PC-3 (cell line): ENCODE measurements at regions not wholly inside any gene's neighbourhood (a gene's known extent, or its start where the extent isn't known, plus 50 kb on each side); places are given as distances from the start of the nearest gene placed in this dataset.

Source experiments
- ATAC-seq: fragments of 200-7000 bp; cut with Tn5 transposase; 2 replicates; pipeline ENCODE4 v1.9.1; 2020; ENCODE audit warnings: mild to moderate bottlenecking, moderate library complexity
- BruUV-seq: library from RNA; stranded (reverse); fragments of 400-500 nt; replicated peaks from 2 replicates; lab custom pipeline; 2021; lab: Mats Ljungman, UMichigan
- CTCF ChIA-PET: fragments of 300-600 bp; sonication (Branson Sonifier 250); formaldehyde crosslinking; loops from one replicate; lab custom pipeline; 2022; ENCODE audit warnings: antibody characterized with exemption; lab: Charles Lee
- POLR2A ChIA-PET: fragments of 300-600 bp; sonication (Branson Sonifier 250); formaldehyde crosslinking; loops from one replicate; lab custom pipeline; 2022; ENCODE audit warnings: antibody characterized with exemption; ENCODE audit not compliant: unreplicated experiment; lab: Charles Lee
- DNase-seq: peaks from one replicate; pipeline ENCODE4 v3.0.0-alpha.2; 2015
- H2AFZ ChIP-seq: fragments of 300-600 bp; sonication (generic); 2 replicates; pipeline ENCODE4 v1.6.0; 2016; ENCODE audit warnings: antibody characterized with exemption, low read length
- H3F3A ChIP-seq: fragments of 300-600 bp; sonication (generic); one replicate; pipeline ENCODE4 v1.6.0; 2017; ENCODE audit warnings: antibody characterized with exemption, low read length, control low read depth, mild to moderate bottlenecking; ENCODE audit not compliant: unreplicated experiment
- H3K27ac ChIP-seq: fragments of 300-600 bp; sonication (generic); 2 replicates; pipeline ENCODE4 v1.5.1; 2016; ENCODE audit warnings: mild to moderate bottlenecking, low read length
- H3K27me3 ChIP-seq: fragments of 300-600 bp; sonication (generic); 2 replicates; pipeline ENCODE4 v1.6.1; 2016; ENCODE audit warnings: low read length, mixed read lengths
- H3K36me3 ChIP-seq: fragments of 300-600 bp; sonication (generic); 2 replicates; pipeline ENCODE4 v1.6.1; 2016; ENCODE audit warnings: low read depth, mixed run types, low read length, mixed read lengths
- H3K4me1 ChIP-seq: fragments of 300-600 bp; sonication (generic); 2 replicates; pipeline ENCODE4 v1.5.1; 2016; ENCODE audit warnings: low read length; ENCODE audit not compliant: insufficient read depth
- H3K4me2 ChIP-seq: fragments of 300-600 bp; sonication (generic); 2 replicates; pipeline ENCODE4 v1.6.0; 2016; ENCODE audit warnings: low read length
- H3K4me3 ChIP-seq: fragments of 300-600 bp; sonication (generic); 2 replicates; pipeline ENCODE4 v1.5.1; 2016; ENCODE audit warnings: mild to moderate bottlenecking, low read length, mixed read lengths
- H3K79me2 ChIP-seq: fragments of 300-600 bp; sonication (generic); 2 replicates; pipeline ENCODE4 v1.6.1; 2017; ENCODE audit warnings: low read length, mixed read lengths
- H3K9ac ChIP-seq: fragments of 300-600 bp; sonication (generic); 2 replicates; pipeline ENCODE4 v1.6.0; 2016; ENCODE audit warnings: mild to moderate bottlenecking, low read length
- H3K9me2 ChIP-seq: fragments of 300-600 bp; sonication (generic); replicated peaks from 2 replicates; pipeline ENCODE4 v1.6.1; 2016; ENCODE audit warnings: mixed run types, low read length, mixed read lengths
- H3K9me3 ChIP-seq: fragments of 300-600 bp; sonication (generic); 2 replicates; pipeline ENCODE4 v1.6.1; 2016; ENCODE audit warnings: low read length, mixed read lengths
- H4K20me1 ChIP-seq: fragments of 300-600 bp; sonication (generic); 2 replicates; pipeline ENCODE4 v1.6.1; 2016; ENCODE audit warnings: low read length, mixed read lengths
- CTCF ChIP-seq: fragments of 300-600 bp; sonication (generic); conservative IDR thresholded peaks from 2 replicates; pipeline ENCODE4 v1.5.1; 2017; ENCODE audit warnings: antibody characterized with exemption, low read depth, mild to moderate bottlenecking, low read length
- EZH2 ChIP-seq: fragments of 300-600 bp; sonication (generic); IDR thresholded peaks from one replicate; pipeline ENCODE4 v1.6.1; 2017; ENCODE audit warnings: antibody characterized with exemption, mild to moderate bottlenecking, low read length; ENCODE audit not compliant: unreplicated experiment
- EZH2phosphoT487 ChIP-seq: fragments of 300-600 bp; sonication (generic); IDR thresholded peaks from 2 replicates; pipeline ENCODE4 v1.6.1; 2018; ENCODE audit warnings: mild to moderate bottlenecking, antibody characterized with exemption, low read length, borderline replicate concordance
- intact Hi-C: fragments of 100-400 bp; cut with micrococcal nuclease; formaldehyde crosslinking; loops from 2 replicates; pipeline ENCODE4 v1.9.0; 2023

GRCh38 chr7:145557805-145558204 lies 558.8 kb upstream of the CNTNAP2 start:
- ChIA-PET CTCF (no interaction called here), POLR2A (no interaction called here)
- Histone ChIP-seq H3K27ac (no peak overlapping the region), H3K9me3 (no peaks in the 10 kb centered on the region), H3K4me3 (no peak overlapping the region), H3K9ac (no peak overlapping the region), H3K9me2 (no peaks in the 10 kb centered on the region), H4K20me1 (no peaks in the 10 kb centered on the region), H3F3A (no peaks in the 10 kb centered on the region), H3K4me2 (no peak overlapping the region), H3K4me1 (no peaks in the 10 kb centered on the region), H3K79me2 (no peaks in the 10 kb centered on the region), H2AFZ (no peak overlapping the region), H3K27me3 (no peaks in the 10 kb centered on the region), H3K36me3 (no peaks in the 10 kb centered on the region)
- intact Hi-C loops: no loop called here
- BruUV-seq: no TSS peak
- TF ChIP-seq EZH2phosphoT487 (no peak), EZH2 (no peak), CTCF (no peak)
- ATAC-seq (no peak), DNase-seq (no peak)

- intact Hi-C loops: no loop called here
- ChIA-PET CTCF (no interaction called here), POLR2A (no interaction called here)
- Histone ChIP-seq H3K4me3 (no peak overlapping the region), H4K20me1 (no peaks in the 10 kb centered on the region), H3K9me2 (no peaks in the 10 kb centered on the region), H2AFZ (no peak overlapping the region), H3K4me1 (no peaks in the 10 kb centered on the region), H3K9ac (no peak overlapping the region), H3K9me3 (no peaks in the 10 kb centered on the region), H3K27ac (no peak overlapping the region), H3K27me3 (no peaks in the 10 kb centered on the region), H3K4me2 (no peak overlapping the region), H3K79me2 (no peaks in the 10 kb centered on the region), H3K36me3 (no peaks in the 10 kb centered on the region), H3F3A (no peaks in the 10 kb centered on the region)
- DNase-seq (no peak), ATAC-seq (no peak)
- no TSS peak for BruUV-seq
- no peak for TF ChIP-seq EZH2
- TF ChIP-seq EZH2phosphoT487: no peak
- no peak for TF ChIP-seq CTCF
Observed at GRCh38 chr7:145543242-145543641, 573.4 kb upstream of the CNTNAP2 start.

GRCh38 chr7:145539910-145540309 lies 576.7 kb upstream of the CNTNAP2 start:
- TF ChIP-seq CTCF (no peak), EZH2phosphoT487 (no peak), EZH2 (no peak)
- Histone ChIP-seq H3K4me1 (no peaks in the 10 kb centered on the region), H2AFZ (no peak overlapping the region), H3K9me3 (no peaks in the 10 kb centered on the region), H3K36me3 (no peaks in the 10 kb centered on the region), H3K4me3 (no peak overlapping the region), H3K9me2 (no peaks in the 10 kb centered on the region), H4K20me1 (no peaks in the 10 kb centered on the region), H3K27ac (no peak overlapping the region), H3K27me3 (no peaks in the 10 kb centered on the region), H3K4me2 (no peak overlapping the region), H3F3A (no peaks in the 10 kb centered on the region), H3K9ac (no peak overlapping the region), H3K79me2 (no peaks in the 10 kb centered on the region)
- no TSS peak for BruUV-seq
- no peak for DNase-seq
- ATAC-seq: no peak
- CTCF ChIA-PET: no interaction called here
- intact Hi-C loops: no loop called here
- POLR2A ChIA-PET: no interaction called here
